GM20431 (cell line): ENCODE measurements at regions not wholly inside any gene's neighbourhood (a gene's known extent, or its start where the extent isn't known, plus 50 kb on each side); places are given as distances from the start of the nearest gene placed in this dataset.
"Not testable (repeated sequence)": the region's sequence is repeated elsewhere in the genome, so short reads cannot be mapped to it uniquely, and the experiment has no call there.

Source experiments
- in situ Hi-C: fragments of 300-500 bp; cut with MseI, MboI; formaldehyde crosslinking; loops from one replicate; pipeline ENCODE4 v1.15.0; 2020; ENCODE audit warnings: low sequenced_read_pairs; ENCODE audit not compliant: unreplicated experiment

DNA sequence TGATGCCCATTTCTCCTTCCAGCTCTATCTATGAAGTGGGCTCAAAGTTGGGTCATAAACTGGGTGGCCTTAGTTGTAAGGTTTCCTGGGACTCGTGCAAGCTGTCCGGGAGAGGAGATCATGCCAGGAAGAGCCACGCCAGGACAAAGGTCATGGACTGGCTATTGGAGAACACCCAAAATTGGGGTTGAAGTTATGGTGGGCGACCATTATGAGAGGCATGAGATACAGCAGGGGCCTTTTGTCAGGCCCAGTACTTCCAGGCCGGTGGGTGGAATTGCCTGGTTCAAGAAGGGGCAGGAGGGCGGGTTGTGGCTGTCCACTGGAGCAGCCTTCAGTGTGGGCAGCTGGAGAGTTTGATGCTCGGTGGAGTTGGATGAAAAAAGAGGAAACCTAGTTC, 225.1 kb upstream of the SSTR4 start:
- in situ Hi-C loops = no loop called here

GRCh38 chr20:22810626-22811569, 224.2 kb upstream of the SSTR4 start:
- in situ Hi-C loops = no loop called here

GRCh38 chr20:22814471-22815205, 220.5 kb upstream of the SSTR4 start:
- in situ Hi-C loops = no loop called here

DNA sequence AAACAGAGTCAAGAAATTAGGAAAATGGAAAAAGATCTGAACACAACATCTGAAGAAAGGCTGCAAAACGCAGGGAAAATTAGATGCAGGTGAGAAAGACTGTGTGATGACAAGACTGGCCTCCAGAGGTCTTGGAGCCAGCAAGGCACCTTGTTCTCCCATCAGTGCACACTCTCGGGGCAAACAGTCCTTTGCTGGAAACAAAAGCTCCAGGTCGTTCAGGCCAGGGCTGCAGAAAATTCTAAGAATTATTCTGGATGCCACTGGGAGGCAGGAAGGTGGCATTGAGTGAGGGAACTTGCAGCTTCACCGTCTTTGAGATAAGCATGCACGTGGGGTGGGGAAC, 219.9 kb upstream of the SSTR4 start:
- in situ Hi-C loops = no loop called here

DNA sequence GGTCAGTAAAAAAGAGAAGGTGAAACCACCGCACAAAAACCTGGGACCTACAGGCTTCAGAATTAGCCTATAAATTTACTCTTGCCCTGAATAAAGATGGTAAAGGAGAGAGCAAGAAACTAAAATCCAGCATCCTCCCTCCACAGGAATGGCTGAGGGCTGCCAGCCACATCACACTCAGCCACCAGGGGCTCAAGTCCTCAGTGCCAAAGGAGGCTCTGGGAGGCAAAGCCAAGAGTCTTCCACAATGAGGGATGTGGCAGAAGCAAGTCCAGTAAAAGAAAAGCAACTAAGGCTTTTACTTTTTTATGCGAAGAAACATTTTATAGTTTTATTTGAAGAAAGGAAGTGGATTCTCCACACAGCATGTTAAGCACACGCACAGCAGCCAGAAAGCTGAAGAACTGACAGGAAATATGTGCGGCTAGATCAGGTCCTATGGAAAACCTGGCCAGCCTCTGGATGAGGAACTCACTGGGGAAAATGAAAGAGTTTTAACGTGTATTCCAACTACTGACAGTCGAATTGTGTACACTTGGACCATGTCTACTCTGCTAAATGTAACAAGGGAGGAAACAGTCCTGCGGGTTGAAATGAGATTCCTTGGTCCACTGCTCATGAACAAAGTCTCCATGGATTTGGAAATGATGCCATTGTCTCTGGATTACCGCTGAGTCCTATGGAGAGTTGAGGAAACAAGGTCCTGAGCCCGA, 219.4 kb upstream of the SSTR4 start:
- in situ Hi-C loops = no loop called here

- in situ Hi-C loops = no loop called here
Measured at GRCh38 chr20:22818636-22819035, 216.5 kb upstream of the SSTR4 start.

DNA sequence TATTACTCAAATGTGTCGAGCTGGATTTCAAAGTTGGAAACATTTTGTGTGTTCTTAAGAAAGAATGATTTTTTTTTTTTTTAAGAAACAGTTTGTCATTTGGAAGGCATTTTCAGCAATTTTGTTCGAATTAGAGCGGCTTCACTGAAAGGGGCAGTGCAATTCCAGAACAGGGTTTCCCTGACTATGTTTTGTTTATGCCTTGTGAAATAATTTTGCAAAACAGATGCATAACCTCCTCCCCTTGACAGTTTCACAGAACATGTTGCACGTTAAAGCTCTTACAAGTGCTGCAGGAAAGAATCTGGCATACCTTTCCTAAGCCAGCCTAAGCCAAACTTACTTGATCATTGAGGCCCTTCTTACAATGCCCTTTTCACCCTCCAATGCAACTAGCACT, 216.0 kb upstream of the SSTR4 start:
- in situ Hi-C loops = no loop called here

- in situ Hi-C loops = no loop called here
Measured at GRCh38 chr20:22819784-22820183, 215.3 kb upstream of the SSTR4 start.

GRCh38 chr20:22821081-22821727, 213.9 kb upstream of the SSTR4 start:
- in situ Hi-C loops = no loop called here

DNA sequence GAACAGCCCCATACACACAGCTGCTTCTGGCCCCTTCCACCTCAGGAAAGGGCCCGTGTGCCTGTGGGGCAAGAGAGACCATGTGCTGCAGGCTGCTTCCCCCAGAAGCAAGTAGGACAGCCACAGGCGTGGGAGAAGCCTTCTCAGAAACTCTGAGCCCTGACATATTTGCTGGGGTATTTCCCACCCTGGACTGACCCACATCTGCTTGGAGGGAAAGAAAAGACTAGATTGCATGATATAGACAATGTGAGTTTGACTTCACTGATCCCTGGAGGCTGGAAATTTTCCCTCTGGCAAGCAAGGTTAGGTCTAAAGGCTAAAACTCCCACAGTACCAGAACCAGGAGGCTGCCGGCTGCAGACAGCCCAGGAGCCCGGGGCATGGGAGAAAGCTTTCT, 213.3 kb upstream of the SSTR4 start:
- in situ Hi-C loops = no loop called here

- in situ Hi-C loops = no loop called here
Measured at GRCh38 chr20:22823119-22823518, 212.0 kb upstream of the SSTR4 start.

DNA sequence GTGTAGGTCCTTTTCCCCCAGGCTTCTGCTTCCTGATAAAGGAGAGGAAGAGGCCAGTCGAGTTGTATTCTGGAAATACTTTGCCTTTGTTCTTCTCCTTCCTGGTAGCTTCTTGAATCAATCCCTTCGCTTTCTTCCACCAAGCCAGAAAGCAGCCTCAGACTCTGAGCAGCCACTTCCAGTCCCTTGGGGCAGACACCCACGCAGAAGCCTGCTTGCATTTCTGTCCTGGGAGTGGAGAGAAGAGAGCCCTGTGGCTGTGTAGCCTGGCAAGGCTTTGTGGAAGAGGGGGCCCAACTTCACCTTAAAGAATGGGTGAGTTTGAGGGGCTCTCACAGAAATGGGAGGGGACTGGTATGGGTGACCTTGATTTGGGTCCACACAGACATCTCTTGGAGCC, 211.0 kb upstream of the SSTR4 start:
- in situ Hi-C loops = no loop called here

DNA sequence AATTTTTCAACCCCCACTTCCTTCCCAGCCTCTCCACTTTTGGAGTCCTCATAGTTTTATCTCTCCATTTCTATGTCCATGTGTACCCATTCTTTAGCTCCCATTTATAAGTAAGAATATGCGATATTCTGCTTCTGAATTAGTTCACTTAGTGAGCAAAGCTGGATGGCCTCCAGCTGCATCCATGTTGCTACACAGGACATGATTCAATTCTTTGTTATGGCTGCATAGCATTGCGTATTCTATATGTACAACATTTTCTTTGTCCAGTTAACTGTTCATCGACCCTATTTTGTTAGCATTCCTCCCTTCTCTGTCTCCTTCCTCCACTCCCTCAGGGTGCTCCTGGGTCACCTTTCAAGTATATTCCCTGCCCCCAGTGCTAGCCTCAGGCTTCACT, 210.0 kb upstream of the SSTR4 start:
- in situ Hi-C loops = no loop called here

DNA sequence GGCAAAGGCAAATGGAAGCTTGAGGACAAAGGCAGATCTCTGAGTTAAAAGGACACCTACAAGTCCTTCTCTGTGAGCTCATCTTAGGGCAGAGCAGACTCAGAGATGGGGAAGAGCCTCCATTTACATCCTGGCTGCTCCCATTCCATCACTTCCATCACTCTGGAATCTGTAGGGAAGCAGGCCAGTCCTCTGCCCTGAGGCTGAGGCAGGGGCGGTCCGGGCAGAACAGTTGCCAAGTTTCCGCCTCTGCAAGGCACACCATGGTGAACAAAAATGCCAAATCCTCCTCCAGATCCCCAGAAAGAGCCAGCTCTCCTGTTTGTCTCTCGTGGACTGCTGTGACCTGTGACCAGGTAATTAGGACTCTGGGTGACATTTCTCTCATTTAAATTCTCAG, 209.6 kb upstream of the SSTR4 start:
- in situ Hi-C loops = no loop called here

- in situ Hi-C loops = no loop called here
Measured at GRCh38 chr20:22826306-22827230, 208.5 kb upstream of the SSTR4 start.

DNA sequence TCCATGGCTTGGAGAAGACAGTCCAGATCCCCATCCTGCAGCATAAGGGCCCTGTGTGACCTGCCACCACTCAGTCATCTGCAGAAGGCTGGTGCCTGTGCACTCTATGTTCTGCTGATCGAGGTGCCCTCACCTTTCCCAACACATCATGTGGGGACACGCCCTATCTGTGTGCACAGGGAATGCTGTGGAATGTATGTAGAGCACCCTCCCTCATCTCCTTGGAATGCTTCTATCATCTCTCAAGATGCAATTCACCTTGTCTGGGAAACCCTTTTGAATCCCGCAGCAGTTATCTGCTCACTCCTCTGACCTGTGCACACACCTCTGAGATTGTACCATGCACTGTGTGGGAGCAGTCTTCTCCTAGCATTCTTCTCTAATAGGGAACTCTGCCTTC, 207.2 kb upstream of the SSTR4 start:
- in situ Hi-C loops = no loop called here

- in situ Hi-C loops = no loop called here
Measured at GRCh38 chr20:22829356-22829755, 205.8 kb upstream of the SSTR4 start.

- in situ Hi-C loops = no loop called here
Measured at GRCh38 chr20:22830138-22830537, 205.0 kb upstream of the SSTR4 start.

DNA sequence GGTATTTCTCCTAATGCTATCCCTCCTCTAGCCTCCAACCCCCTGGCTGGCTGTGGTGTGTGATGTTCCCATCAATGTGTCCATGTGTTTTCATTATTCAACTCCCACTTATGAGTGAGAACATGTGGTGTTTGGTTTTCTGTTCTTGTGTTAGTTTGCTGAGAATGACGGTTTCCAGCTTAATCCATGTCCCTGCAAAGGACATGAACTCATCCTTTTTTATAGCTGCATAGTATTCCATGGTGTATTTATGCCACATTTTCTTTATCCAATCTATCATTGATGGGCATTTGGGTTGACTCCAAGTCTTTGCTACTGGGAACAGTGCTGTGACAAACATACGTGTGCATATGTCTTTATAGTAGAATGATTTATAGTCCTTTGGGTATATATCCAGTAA, 204.4 kb upstream of the SSTR4 start:
- in situ Hi-C loops = not testable (repeated sequence)
